ENCODE measurements at regions not wholly inside any gene's neighbourhood (a gene's known extent, or its start where the extent isn't known, plus 50 kb on each side); places are given as distances from the start of the nearest gene placed in this dataset.

DNA sequence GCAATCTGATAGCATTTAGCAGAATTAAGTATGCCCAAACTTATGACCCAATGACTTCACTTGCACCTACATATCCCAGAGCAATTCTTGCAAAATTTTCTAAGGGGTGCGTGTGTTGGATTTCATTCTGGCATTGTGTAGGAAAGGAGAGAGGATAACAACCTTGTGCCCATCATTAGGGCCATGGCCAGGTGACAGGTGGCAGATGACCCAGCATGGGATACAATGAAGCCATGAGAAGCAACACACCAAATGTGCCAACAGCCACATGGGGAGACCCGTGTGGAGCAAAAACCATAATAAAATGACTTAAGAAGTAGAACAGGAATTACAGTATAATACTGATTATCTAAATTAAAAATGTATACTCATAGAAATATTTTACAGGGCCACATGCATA, 166.9 kb upstream of the EPB41L3 start:
- BruUV-seq (replicated peaks), result no TSS peak
- CTCF ChIA-PET, result no interaction called here

DNA sequence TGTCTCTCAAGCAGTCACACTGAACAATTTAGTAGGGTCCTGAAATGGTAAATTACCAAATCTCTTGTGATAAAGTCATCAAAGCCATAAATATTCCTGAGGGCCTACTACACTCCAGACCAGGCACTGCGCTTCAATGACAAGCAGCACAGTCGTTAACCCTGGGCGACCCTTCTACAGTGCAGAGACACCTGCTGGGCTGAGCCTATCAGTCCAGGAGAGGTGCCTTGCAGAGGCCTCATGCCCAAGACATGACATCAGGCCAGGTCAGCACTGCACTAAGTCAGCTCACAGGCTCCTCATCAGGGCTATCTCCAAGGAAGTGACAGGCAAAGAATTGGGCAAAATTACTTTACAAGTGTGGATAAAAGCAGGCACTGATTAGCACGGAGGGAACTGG, 166.4 kb upstream of the EPB41L3 start:
- Histone ChIP-seq H3K9me3 (ENCODE audit: control insufficient read depth in 1 of 2, insufficient read depth in 1 of 2, low read depth in 1 of 2, low read length in 2 of 2) (peaks cover 21 to 22% of the 10 kb centered on the region in 2 experiments; a peak in 2 of 4 replicates), H4K20me1 (ENCODE audit: insufficient read depth) (no peaks in the 10 kb centered on the region), H3K36me3 (ENCODE audit: control insufficient read depth in 1 of 2, insufficient read depth in 2 of 2, low read length in 2 of 2) (no peaks in the 10 kb centered on the region), H3K4me1 (ENCODE audit: control insufficient read depth in 1 of 2, insufficient read depth in 2 of 2, low read length in 2 of 2) (no peaks in the 10 kb centered on the region), H3K27ac (ENCODE audit: low read depth, low read length) (no peak overlapping the region), H3K4me2 (ENCODE audit: low read length) (no peak overlapping the region), H3K27me3 (ENCODE audit: insufficient read depth, low read length) (no peaks in the 10 kb centered on the region), H3K9me2 (ENCODE audit: insufficient read depth) (no peaks in the 10 kb centered on the region), H3K79me2 (ENCODE audit: insufficient read depth, low read length) (no peaks in the 10 kb centered on the region), H2AFZ (ENCODE audit: low read depth, low read length, poor library complexity, severe bottlenecking) (no peak overlapping the region), H3K9ac (ENCODE audit: low read length) (no peak overlapping the region), H3K4me3 (replicated peaks in 1 of 2; ENCODE audit: low read depth in 1 of 2, low read length in 2 of 2) (no peak overlapping the region)
- intact Hi-C loops (cut with micrococcal nuclease), result no loop called here
- ChIA-PET CTCF (no interaction called here), RAD21 (ENCODE audit: low non-redundant PET in 1 of 2, low total read pairs in 2 of 2, uncharacterized antibody in 2 of 2, unreplicated experiment in 2 of 2) (no interaction called here), POLR2A (no interaction called here)
- DNase-seq (ENCODE audit: low read depth, low spot score), result no peak
- BruUV-seq (replicated peaks), result no TSS peak
- ATAC-seq, result no peak
- TF ChIP-seq RAD21 (IDR thresholded peaks at IDR 0.05; ENCODE audit: low read depth) (no peak), SRF (IDR thresholded peaks at IDR 0.05; ENCODE audit: low read depth) (no peak)

More for the DNA sequence above, 166.9 kb upstream of the EPB41L3 start:
- Histone ChIP-seq H3K9me3 (ENCODE audit: control insufficient read depth in 1 of 2, insufficient read depth in 1 of 2, low read depth in 1 of 2, low read length in 2 of 2) (peaks cover 21 to 22% of the 10 kb centered on the region in 2 experiments; a peak in 2 of 4 replicates), H3K36me3 (ENCODE audit: control insufficient read depth in 1 of 2, insufficient read depth in 2 of 2, low read length in 2 of 2) (no peaks in the 10 kb centered on the region), H3K4me2 (ENCODE audit: low read length) (no peak overlapping the region), H3K4me3 (replicated peaks in 1 of 2; ENCODE audit: low read depth in 1 of 2, low read length in 2 of 2) (no peak overlapping the region), H3K27me3 (ENCODE audit: insufficient read depth, low read length) (no peaks in the 10 kb centered on the region), H3K27ac (ENCODE audit: low read depth, low read length) (no peak overlapping the region), H4K20me1 (ENCODE audit: insufficient read depth) (no peaks in the 10 kb centered on the region), H3K9me2 (ENCODE audit: insufficient read depth) (no peaks in the 10 kb centered on the region), H3K79me2 (ENCODE audit: insufficient read depth, low read length) (no peaks in the 10 kb centered on the region), H3K4me1 (ENCODE audit: control insufficient read depth in 1 of 2, insufficient read depth in 2 of 2, low read length in 2 of 2) (no peaks in the 10 kb centered on the region), H2AFZ (ENCODE audit: low read depth, low read length, poor library complexity, severe bottlenecking) (no peak overlapping the region), H3K9ac (ENCODE audit: low read length) (no peak overlapping the region)
- ATAC-seq (no peak), DNase-seq (ENCODE audit: low read depth, low spot score) (no peak)
- intact Hi-C loops (cut with micrococcal nuclease), result no loop called here
- POLR2A ChIA-PET, result no interaction called here
- no peak for TF ChIP-seq ZNF274 (IDR thresholded peaks at IDR 0.05; ENCODE audit: low read depth, low read length)
- TF ChIP-seq, protein P1, sequence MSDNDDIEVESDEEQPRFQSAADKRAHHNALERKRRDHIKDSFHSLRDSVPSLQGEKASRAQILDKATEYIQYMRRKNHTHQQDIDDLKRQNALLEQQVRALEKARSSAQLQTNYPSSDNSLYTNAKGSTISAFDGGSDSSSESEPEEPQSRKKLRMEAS (IDR thresholded peaks at IDR 0.05), result no peak
- TF ChIP-seq POLR2AphosphoS5 (IDR thresholded peaks at IDR 0.05; ENCODE audit: low read depth, low read length), result no peak
- no peak for TF ChIP-seq CEBPB (IDR thresholded peaks at IDR 0.05; ENCODE audit: low read depth)
- RAD21 ChIA-PET (ENCODE audit: low non-redundant PET in 1 of 2, low total read pairs in 2 of 2, uncharacterized antibody in 2 of 2, unreplicated experiment in 2 of 2), result no interaction called here
